ENCODE measurements at regions not wholly inside any gene's neighbourhood (a gene's known extent, or its start where the extent isn't known, plus 50 kb on each side); places are given as distances from the start of the nearest gene placed in this dataset.

DNA sequence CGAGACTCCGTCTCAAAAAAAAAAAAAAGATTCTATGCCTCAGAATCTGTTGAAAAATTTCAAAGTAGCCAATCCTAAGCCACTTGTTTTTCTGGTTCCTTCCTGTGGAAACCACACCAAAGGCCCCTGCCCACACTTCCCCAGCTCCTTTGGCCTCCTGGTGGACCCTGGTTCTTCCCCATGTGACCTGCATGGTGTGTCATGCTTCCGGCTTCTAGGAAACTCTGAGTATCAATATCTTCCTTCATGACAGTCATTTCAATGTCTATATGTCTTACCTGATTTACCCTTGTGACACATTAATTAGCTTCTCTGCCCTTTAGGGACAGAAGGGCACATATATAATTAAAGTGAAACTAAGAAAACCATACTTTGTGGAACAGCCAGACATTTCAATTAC lies 80.4 kb upstream of the GRB10 start:
- 66 to 97% methylated on average over 1 to 3 of the region's 3 CpGs for WGBS, 2 donors
- intact Hi-C loops (cut with DNase I): no loop called here
- DNase-seq: no peak
- TF ChIP-seq, protein P1, sequence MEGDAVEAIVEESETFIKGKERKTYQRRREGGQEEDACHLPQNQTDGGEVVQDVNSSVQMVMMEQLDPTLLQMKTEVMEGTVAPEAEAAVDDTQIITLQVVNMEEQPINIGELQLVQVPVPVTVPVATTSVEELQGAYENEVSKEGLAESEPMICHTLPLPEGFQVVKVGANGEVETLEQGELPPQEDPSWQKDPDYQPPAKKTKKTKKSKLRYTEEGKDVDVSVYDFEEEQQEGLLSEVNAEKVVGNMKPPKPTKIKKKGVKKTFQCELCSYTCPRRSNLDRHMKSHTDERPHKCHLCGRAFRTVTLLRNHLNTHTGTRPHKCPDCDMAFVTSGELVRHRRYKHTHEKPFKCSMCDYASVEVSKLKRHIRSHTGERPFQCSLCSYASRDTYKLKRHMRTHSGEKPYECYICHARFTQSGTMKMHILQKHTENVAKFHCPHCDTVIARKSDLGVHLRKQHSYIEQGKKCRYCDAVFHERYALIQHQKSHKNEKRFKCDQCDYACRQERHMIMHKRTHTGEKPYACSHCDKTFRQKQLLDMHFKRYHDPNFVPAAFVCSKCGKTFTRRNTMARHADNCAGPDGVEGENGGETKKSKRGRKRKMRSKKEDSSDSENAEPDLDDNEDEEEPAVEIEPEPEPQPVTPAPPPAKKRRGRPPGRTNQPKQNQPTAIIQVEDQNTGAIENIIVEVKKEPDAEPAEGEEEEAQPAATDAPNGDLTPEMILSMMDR (IDR thresholded peaks at IDR 0.05): no peak
- Histone ChIP-seq H3K27me3 (no peaks in the 10 kb centered on the region), H3K4me3 (no peak overlapping the region), H3K9me3 (no peaks in the 10 kb centered on the region), H3K27ac (no peak overlapping the region), H3K36me3 (no peaks in the 10 kb centered on the region), H3K4me1 (peaks cover 0 to 7% (median 0%) of the 10 kb centered on the region in 3 donors)
- ATAC-seq: no peak
- no peak for FAIRE-seq

GRCh38 chr7:50862302-50862701 lies 79.6 kb upstream of the GRB10 start:
- no peak for FAIRE-seq
- WGBS, 2 donors: 75 to 88% methylated on average over 1 of the region's 1 CpG
- ATAC-seq: no peak

GRCh38 chr7:50860598-50860997 lies 77.9 kb upstream of the GRB10 start:
- no peak for DNase-seq
- intact Hi-C loops (cut with DNase I): no loop called here
- no peaks in the 10 kb centered on the region for H3K9me3 ChIP-seq
- TF ChIP-seq, protein P1 (IDR thresholded peaks at IDR 0.05): no peak
- peaks cover 0 to 6% (median 0%) of the 10 kb centered on the region in 3 donors for H3K4me1 ChIP-seq
- no peaks in the 10 kb centered on the region for H3K36me3 ChIP-seq
- WGBS, 2 donors: 87 to 96% methylated on average over 2 of the region's 2 CpGs
- no peak for ATAC-seq
- H3K27me3 ChIP-seq: no peaks in the 10 kb centered on the region
- FAIRE-seq: no peak
- no peak overlapping the region for H3K4me3 ChIP-seq
- H3K27ac ChIP-seq: no peak overlapping the region

More at GRCh38 chr7:50862302-50862701, 79.6 kb upstream of the GRB10 start:
- intact Hi-C loops (cut with DNase I): no loop called here
- Histone ChIP-seq H3K27ac (no peak overlapping the region), H3K4me3 (no peak overlapping the region), H3K9me3 (no peaks in the 10 kb centered on the region), H3K4me1 (peaks cover 0 to 11% (median 0%) of the 10 kb centered on the region in 3 donors), H3K36me3 (no peaks in the 10 kb centered on the region), H3K27me3 (no peaks in the 10 kb centered on the region)
- TF ChIP-seq, protein P1 (IDR thresholded peaks at IDR 0.05): no peak
- DNase-seq: no peak

- intact Hi-C loops (cut with DNase I): no loop called here
Observed at GRCh38 chr7:50860174-50860573, 77.5 kb upstream of the GRB10 start.

More at GRCh38 chr7:50860174-50860573, 77.5 kb upstream of the GRB10 start:
- no peak overlapping the region for H3K27ac ChIP-seq
- no peak for DNase-seq
- no peaks in the 10 kb centered on the region for H3K9me3 ChIP-seq
- TF ChIP-seq, protein P1 (IDR thresholded peaks at IDR 0.05): no peak
- WGBS, 2 donors: 94 to 98% methylated on average over 5 of the region's 5 CpGs
- no peaks in the 10 kb centered on the region for H3K27me3 ChIP-seq
- H3K4me1 ChIP-seq: peaks cover 0 to 6% (median 0%) of the 10 kb centered on the region in 3 donors
- ATAC-seq: no peak
- no peaks in the 10 kb centered on the region for H3K36me3 ChIP-seq
- H3K4me3 ChIP-seq: no peak overlapping the region
- no peak for FAIRE-seq
